Kidney (tissue), 13 donors: ENCODE measurements at regions not wholly inside any gene's neighbourhood (a gene's known extent, or its start where the extent isn't known, plus 50 kb on each side); places are given as distances from the start of the nearest gene placed in this dataset.

Experiments
- DNase-seq, 5 donors: peaks; one replicate each; pipeline ENCODE4 v3.0.0-alpha.2; 2013 to 2020
- FAIRE-seq: peaks from 2 replicates; lab custom pipeline; 2012; peaks lifted over from hg19 to GRCh38; lab: Jason Lieb, UNC
- H3K27ac ChIP-seq, 2 donors: one replicate each; pipeline ENCODE4 v1.7.0; 2013; ENCODE audit warnings: low read depth in 2 of 2, low read length in 2 of 2, inconsistent platforms in 1 of 2
- H3K27me3 ChIP-seq: one replicate; pipeline ENCODE4 v1.7.1; 2013; ENCODE audit warnings: low read length, inconsistent platforms; ENCODE audit not compliant: control insufficient read depth, insufficient read depth
- H3K36me3 ChIP-seq, 3 donors: one replicate each; pipeline versions ENCODE4 v1.7.0 to v1.7.1; 2013; ENCODE audit warnings: low read length in 3 of 3, control low read depth in 1 of 3, inconsistent platforms in 1 of 3; ENCODE audit not compliant: insufficient read depth in 3 of 3, control insufficient read depth in 2 of 3
- H3K4me1 ChIP-seq, 3 donors: one replicate each; pipeline versions ENCODE4 v1.7.0 to v1.7.1; 2013; ENCODE audit warnings: low read length in 3 of 3, inconsistent platforms in 1 of 3, low read depth in 1 of 3; ENCODE audit not compliant: control insufficient read depth in 2 of 3, insufficient read depth in 2 of 3
- H3K4me3 ChIP-seq, 3 donors: one replicate each; pipeline versions ENCODE4 v1.7.0 to v1.8.1; 2013; ENCODE audit warnings: low read length in 3 of 3, control low read depth in 1 of 3, inconsistent platforms in 1 of 3
- H3K9ac ChIP-seq, 3 donors: one replicate each; pipeline versions ENCODE4 v1.7.0 to v1.7.1; 2013; ENCODE audit warnings: low read length in 3 of 3, control low read depth in 1 of 3, inconsistent platforms in 1 of 3
- H3K9me3 ChIP-seq, 3 donors: one replicate each; pipeline versions ENCODE4 v1.7.0 to v1.7.1; 2013; ENCODE audit warnings: low read length in 3 of 3, control low read depth in 1 of 3, inconsistent platforms in 1 of 3; ENCODE audit not compliant: control insufficient read depth in 2 of 3, insufficient read depth in 1 of 3
- intact Hi-C: fragments of 100-400 bp; cut with DNase I; formaldehyde crosslinking; loops from one replicate; pipeline ENCODE4 v1.11.1; 2022
- TF ChIP-seq, protein P1 (sequence below): IDR thresholded peaks from 3 replicates; pipeline ENCODE4 v1.5.1; 2012; ENCODE audit warnings: mild to moderate bottlenecking, moderate library complexity, borderline replicate concordance; ENCODE audit not compliant: insufficient read depth; ENCODE audit errors: extremely low read depth
- donor health status: control.
- donor health status: control.
- donor health status: control.
- donor health status: control.
- donor health status: control.
- donor health status: DM: yes; HTN: yes; CAD: no.
- donor health status: Normal renal cell carcinoma (clear cell type).

- FAIRE-seq (no peak), DNase-seq (no peak)
- no peak overlapping the region for H3K4me3 ChIP-seq
- intact Hi-C loops = no loop called here
- no peaks in the 10 kb centered on the region for H3K4me1 ChIP-seq
- no peak overlapping the region for H3K9ac ChIP-seq
- TF ChIP-seq, protein P1, sequence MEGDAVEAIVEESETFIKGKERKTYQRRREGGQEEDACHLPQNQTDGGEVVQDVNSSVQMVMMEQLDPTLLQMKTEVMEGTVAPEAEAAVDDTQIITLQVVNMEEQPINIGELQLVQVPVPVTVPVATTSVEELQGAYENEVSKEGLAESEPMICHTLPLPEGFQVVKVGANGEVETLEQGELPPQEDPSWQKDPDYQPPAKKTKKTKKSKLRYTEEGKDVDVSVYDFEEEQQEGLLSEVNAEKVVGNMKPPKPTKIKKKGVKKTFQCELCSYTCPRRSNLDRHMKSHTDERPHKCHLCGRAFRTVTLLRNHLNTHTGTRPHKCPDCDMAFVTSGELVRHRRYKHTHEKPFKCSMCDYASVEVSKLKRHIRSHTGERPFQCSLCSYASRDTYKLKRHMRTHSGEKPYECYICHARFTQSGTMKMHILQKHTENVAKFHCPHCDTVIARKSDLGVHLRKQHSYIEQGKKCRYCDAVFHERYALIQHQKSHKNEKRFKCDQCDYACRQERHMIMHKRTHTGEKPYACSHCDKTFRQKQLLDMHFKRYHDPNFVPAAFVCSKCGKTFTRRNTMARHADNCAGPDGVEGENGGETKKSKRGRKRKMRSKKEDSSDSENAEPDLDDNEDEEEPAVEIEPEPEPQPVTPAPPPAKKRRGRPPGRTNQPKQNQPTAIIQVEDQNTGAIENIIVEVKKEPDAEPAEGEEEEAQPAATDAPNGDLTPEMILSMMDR = no peak
- no peaks in the 10 kb centered on the region for H3K27me3 ChIP-seq
- H3K9me3 ChIP-seq = no peaks in the 10 kb centered on the region
- H3K27ac ChIP-seq = no peak overlapping the region
- H3K36me3 ChIP-seq = no peaks in the 10 kb centered on the region
These were observed 99.6 kb upstream of the BMPER start for GRCh38 chr7:33805630-33806233.

DNA sequence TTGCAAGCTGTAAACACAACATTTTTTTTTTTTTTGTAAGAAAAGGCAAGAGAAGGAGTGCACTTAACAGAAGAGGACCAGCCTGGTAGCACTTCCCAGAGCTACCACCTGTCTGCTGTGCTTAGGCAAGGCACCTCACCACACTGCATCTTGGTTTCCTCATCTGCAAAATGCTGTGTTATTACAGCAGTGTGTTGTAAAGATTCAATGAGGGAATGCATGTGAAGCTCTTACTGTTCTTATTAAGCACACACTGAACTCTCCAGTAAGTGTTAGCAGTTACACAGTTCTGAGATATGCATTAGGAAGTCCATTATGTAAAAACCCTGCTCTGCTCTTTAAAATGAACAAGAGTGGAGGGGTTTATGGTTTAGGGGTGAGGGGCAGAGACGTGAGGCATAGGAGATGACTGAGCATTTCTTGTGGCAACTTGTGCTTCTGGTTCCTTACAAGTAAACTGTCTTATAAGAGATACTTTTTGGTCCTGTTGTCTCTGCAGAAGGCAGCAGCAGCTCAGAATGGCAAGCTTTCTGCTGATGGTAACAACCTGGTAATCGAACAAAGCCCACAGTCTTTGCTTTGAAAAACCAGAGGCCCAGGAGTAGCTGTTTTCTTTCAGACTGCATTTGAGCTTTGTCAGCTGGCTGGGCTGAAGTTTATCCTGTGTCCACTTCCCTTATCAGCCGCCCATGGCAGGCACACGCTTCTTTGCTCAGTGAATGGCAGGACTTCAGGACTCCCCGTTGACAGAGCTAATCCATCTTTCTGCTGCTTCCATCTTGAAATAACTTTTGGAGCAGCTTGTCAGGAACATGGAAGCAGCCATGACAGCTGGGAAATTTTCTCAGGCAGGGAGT is 98.8 kb upstream of the BMPER start:
- Histone ChIP-seq H3K27ac (no peak overlapping the region), H3K9ac (no peak overlapping the region), H3K9me3 (no peaks in the 10 kb centered on the region), H3K27me3 (no peaks in the 10 kb centered on the region), H3K4me3 (no peak overlapping the region), H3K4me1 (no peaks in the 10 kb centered on the region), H3K36me3 (no peaks in the 10 kb centered on the region)
- intact Hi-C loops = no loop called here
- TF ChIP-seq, protein P1 = no peak
- DNase-seq (peak in 3 of 5 donors; percentile 33 to 77 (median 49)), FAIRE-seq (no peak)

DNA sequence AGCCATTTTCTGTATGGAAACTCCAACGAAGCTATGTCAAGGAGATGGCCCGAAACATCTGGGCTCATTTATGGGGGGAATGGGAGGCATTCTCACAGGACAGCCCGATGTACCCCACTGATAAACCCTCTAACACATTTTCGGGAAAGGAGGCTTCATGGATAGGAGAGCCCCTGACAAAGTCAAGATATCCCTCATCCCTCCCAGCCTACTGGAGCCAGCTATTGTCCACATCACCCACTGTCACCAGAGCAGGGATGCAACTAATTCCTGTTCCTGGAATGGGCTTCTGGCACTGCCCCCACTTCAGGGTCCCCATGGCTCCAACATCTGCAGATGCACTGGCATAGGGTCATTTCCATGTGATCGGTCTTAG is 98.2 kb upstream of the BMPER start:
- H3K36me3 ChIP-seq = no peaks in the 10 kb centered on the region
- no peak overlapping the region for H3K4me3 ChIP-seq
- H3K9me3 ChIP-seq = no peaks in the 10 kb centered on the region
- H3K9ac ChIP-seq = no peak overlapping the region
- H3K27ac ChIP-seq = no peak overlapping the region
- no peaks in the 10 kb centered on the region for H3K4me1 ChIP-seq
- TF ChIP-seq, protein P1 = no peak
- FAIRE-seq (no peak), DNase-seq (no peak)
- intact Hi-C loops = no loop called here
- H3K27me3 ChIP-seq = no peaks in the 10 kb centered on the region
